GM19372 (cell line): ENCODE measurements at regions not wholly inside any gene's neighbourhood (a gene's known extent, or its start where the extent isn't known, plus 50 kb on each side); places are given as distances from the start of the nearest gene placed in this dataset.

Experiments used
- ATAC-seq: cut with Tn5 transposase; IDR thresholded peaks from one replicate; pipeline ENCODE4 v1.9.1; 2021; ENCODE audit warnings: mild to moderate bottlenecking, low read depth, moderate library complexity; ENCODE audit not compliant: unreplicated experiment

GRCh38 chr1:239815074-239815473 is 276.6 kb upstream of the FMN2 start:
- no peak for ATAC-seq

GRCh38 chr1:239816081-239816782 is 275.5 kb upstream of the FMN2 start:
- no peak for ATAC-seq

- no peak for ATAC-seq
These were observed 274.4 kb upstream of the FMN2 start for GRCh38 chr1:239817276-239817675.

GRCh38 chr1:239817801-239818200 is 273.9 kb upstream of the FMN2 start:
- ATAC-seq: no peak

- no peak for ATAC-seq
These were observed 272.6 kb upstream of the FMN2 start for GRCh38 chr1:239819096-239819495.

GRCh38 chr1:239819756-239820250 is 271.9 kb upstream of the FMN2 start:
- no peak for ATAC-seq

GRCh38 chr1:239823852-239824251 is 267.8 kb upstream of the FMN2 start:
- no peak for ATAC-seq

- no peak for ATAC-seq
These were observed 265.5 kb upstream of the FMN2 start for GRCh38 chr1:239826211-239826610.

- no peak for ATAC-seq
These were observed 264.9 kb upstream of the FMN2 start for GRCh38 chr1:239826736-239827135.

- ATAC-seq: no peak
These were observed 262.1 kb upstream of the FMN2 start for GRCh38 chr1:239829535-239829934.

GRCh38 chr1:239831577-239832355 is 259.9 kb upstream of the FMN2 start:
- ATAC-seq: no peak

- ATAC-seq: no peak
These were observed 258.0 kb upstream of the FMN2 start for GRCh38 chr1:239833723-239834122.

- ATAC-seq: no peak
These were observed 255.7 kb upstream of the FMN2 start for GRCh38 chr1:239835946-239836440.

- ATAC-seq: no peak
These were observed 251.3 kb upstream of the FMN2 start for GRCh38 chr1:239840336-239840735.

GRCh38 chr1:239840790-239841189 is 250.9 kb upstream of the FMN2 start:
- no peak for ATAC-seq

GRCh38 chr1:239841631-239842030 is 250.1 kb upstream of the FMN2 start:
- ATAC-seq: no peak

GRCh38 chr1:239843541-239843940 is 248.1 kb upstream of the FMN2 start:
- no peak for ATAC-seq

- ATAC-seq: no peak
These were observed 246.8 kb upstream of the FMN2 start for GRCh38 chr1:239844833-239845232.

GRCh38 chr1:239854922-239855321 is 236.8 kb upstream of the FMN2 start:
- ATAC-seq: no peak

GRCh38 chr1:239856067-239856466 is 235.6 kb upstream of the FMN2 start:
- ATAC-seq: no peak

- no peak for ATAC-seq
These were observed 234.8 kb upstream of the FMN2 start for GRCh38 chr1:239856924-239857323.

GRCh38 chr1:239858057-239858456 is 233.6 kb upstream of the FMN2 start:
- ATAC-seq: no peak
